ENCODE measurements at regions not wholly inside any gene's neighbourhood (a gene's known extent, or its start where the extent isn't known, plus 50 kb on each side); places are given as distances from the start of the nearest gene placed in this dataset.

DNA sequence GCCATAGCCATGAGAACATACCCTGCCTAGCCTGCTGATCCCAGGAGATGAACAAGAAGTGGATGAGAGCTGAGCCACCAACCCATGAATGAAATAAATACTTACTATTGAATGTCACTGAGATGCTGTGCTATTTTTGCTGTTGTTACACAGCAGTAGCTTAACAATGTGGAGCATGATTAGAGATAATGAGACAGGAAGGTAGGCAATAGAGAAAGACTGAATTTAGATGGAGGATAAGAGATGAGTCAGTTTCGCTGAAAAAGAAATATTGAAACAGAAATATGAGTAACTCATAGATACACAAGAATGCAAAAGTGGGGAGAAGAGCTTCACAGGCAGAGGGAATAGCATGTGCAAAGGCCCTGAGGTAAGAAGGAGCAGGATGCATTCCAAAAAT, 94.9 kb upstream of the TOP1 start:
- Histone ChIP-seq H3K36me3 (ENCODE audit: low read depth, missing control alignments) (no peaks in the 10 kb centered on the region), H3K27ac (no peak overlapping the region), H3K9me3 (no peaks in the 10 kb centered on the region), H3K4me3 (no peak overlapping the region), H3K4me1 (no peaks in the 10 kb centered on the region), H3K27me3 (no peaks in the 10 kb centered on the region)
- 96 to 97% methylated on average over 1 of the region's 1 CpG for WGBS, 2 donors
- no peak for TF ChIP-seq POLR2A (IDR thresholded peaks at IDR 0.05)
- TF ChIP-seq, protein P1, sequence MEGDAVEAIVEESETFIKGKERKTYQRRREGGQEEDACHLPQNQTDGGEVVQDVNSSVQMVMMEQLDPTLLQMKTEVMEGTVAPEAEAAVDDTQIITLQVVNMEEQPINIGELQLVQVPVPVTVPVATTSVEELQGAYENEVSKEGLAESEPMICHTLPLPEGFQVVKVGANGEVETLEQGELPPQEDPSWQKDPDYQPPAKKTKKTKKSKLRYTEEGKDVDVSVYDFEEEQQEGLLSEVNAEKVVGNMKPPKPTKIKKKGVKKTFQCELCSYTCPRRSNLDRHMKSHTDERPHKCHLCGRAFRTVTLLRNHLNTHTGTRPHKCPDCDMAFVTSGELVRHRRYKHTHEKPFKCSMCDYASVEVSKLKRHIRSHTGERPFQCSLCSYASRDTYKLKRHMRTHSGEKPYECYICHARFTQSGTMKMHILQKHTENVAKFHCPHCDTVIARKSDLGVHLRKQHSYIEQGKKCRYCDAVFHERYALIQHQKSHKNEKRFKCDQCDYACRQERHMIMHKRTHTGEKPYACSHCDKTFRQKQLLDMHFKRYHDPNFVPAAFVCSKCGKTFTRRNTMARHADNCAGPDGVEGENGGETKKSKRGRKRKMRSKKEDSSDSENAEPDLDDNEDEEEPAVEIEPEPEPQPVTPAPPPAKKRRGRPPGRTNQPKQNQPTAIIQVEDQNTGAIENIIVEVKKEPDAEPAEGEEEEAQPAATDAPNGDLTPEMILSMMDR (IDR thresholded peaks at IDR 0.05): no peak
- intact Hi-C loops (cut with DNase I; ENCODE audit: low total_unique reads): no loop called here
- no peak for DNase-seq

DNA sequence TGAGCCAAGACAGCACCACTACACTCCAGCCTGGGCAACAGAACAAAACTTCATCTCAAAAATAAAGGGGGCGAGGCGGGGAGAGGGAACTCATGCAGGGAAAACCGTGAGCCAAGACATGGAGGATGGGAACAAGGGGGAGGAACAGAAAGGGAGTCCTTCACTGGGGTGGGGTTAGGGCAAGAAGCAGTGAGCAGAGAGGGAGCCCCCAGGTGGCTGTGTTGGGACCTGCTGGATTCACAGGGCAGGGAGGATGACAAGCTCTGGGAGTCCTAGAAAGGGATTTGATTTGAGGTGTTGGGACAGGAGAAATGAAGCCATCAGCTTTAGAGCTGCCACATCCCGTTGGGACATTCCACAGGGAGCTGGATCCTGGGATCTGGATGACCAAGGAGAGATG, 90.6 kb upstream of the TOP1 start:
- WGBS, 2 donors: 91% methylated on average over 4 of the region's 4 CpGs
- intact Hi-C loops (cut with DNase I; ENCODE audit: low total_unique reads): no loop called here
- Histone ChIP-seq H3K27ac (no peak overlapping the region), H3K4me3 (no peak overlapping the region), H3K27me3 (no peaks in the 10 kb centered on the region), H3K9me3 (no peaks in the 10 kb centered on the region), H3K36me3 (ENCODE audit: low read depth, missing control alignments) (no peaks in the 10 kb centered on the region), H3K4me1 (no peaks in the 10 kb centered on the region)
- no peak for DNase-seq
- TF ChIP-seq, protein P1 (IDR thresholded peaks at IDR 0.05): no peak
- TF ChIP-seq POLR2A (IDR thresholded peaks at IDR 0.05): no peak

- Histone ChIP-seq H3K4me1 (no peaks in the 10 kb centered on the region), H3K4me3 (no peak overlapping the region), H3K27ac (no peak overlapping the region), H3K27me3 (no peaks in the 10 kb centered on the region), H3K9me3 (no peaks in the 10 kb centered on the region), H3K36me3 (ENCODE audit: low read depth, missing control alignments) (no peaks in the 10 kb centered on the region)
- intact Hi-C loops (cut with DNase I; ENCODE audit: low total_unique reads): no loop called here
- no peak for DNase-seq
- 90 to 92% methylated on average over 5 of the region's 5 CpGs for WGBS, 2 donors
- no peak for TF ChIP-seq POLR2A (IDR thresholded peaks at IDR 0.05)
- TF ChIP-seq, protein P1 (IDR thresholded peaks at IDR 0.05): no peak
These were observed 89.0 kb upstream of the TOP1 start for GRCh38 chr20:40939667-40940066.

DNA sequence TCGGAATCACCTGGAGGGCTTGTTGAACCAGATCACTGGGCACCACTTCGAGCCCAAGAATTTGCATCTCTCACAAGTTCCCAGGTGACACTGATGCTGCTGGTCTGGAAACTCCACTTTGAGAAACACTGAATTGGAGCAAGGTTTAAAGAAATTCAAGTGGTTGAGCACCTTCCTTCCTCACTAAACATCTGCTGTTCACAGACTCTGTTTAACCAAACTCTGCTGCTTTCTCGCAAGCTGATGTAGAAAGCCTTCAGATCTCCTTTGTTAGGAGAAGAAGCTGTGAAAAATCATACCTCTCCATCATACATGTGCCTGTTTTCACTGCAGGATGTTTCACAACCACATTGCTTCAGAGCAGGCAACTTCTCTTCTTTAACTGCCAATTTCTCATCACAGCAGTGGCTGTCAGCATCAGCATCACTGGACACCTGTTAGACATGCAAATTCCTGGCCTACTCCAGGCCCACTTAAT, 87.5 kb upstream of the TOP1 start:
- H3K9me3 ChIP-seq: no peaks in the 10 kb centered on the region
- TF ChIP-seq, protein P1 (IDR thresholded peaks at IDR 0.05): no peak
- no peak for TF ChIP-seq POLR2A (IDR thresholded peaks at IDR 0.05)
- H3K27ac ChIP-seq: no peak overlapping the region
- no peak overlapping the region for H3K4me3 ChIP-seq
- 92% methylated on average over 3 of the region's 3 CpGs for WGBS, 2 donors
- no peaks in the 10 kb centered on the region for H3K4me1 ChIP-seq
- no peaks in the 10 kb centered on the region for H3K27me3 ChIP-seq
- intact Hi-C loops (cut with DNase I; ENCODE audit: low total_unique reads): no loop called here
- DNase-seq: no peak
- H3K36me3 ChIP-seq (ENCODE audit: low read depth, missing control alignments): no peaks in the 10 kb centered on the region

DNA sequence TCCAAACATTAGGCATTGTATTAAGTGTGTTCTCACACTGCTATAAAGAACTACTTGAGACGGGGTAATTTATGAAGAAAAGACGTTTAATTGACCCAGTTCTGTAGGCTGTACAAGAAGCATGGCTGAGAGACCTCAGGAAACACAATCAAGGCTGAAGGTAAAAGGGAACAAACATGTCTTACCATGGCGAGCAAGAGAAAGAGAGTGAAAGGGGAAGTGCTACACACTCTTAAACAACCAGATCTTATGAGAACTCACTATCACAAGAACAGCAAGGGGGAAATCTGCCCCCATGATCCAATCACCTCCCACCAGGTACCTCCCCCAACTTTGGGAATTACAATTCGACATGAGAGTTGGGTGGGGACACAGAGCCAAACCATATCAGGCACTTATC, 86.6 kb upstream of the TOP1 start:
- intact Hi-C loops (cut with DNase I; ENCODE audit: low total_unique reads): no loop called here
- H3K27ac ChIP-seq: no peak overlapping the region
- DNase-seq: no peak
- 73 to 76% methylated on average over 4 of the region's 4 CpGs for WGBS, 2 donors
- H3K27me3 ChIP-seq: no peaks in the 10 kb centered on the region
- no peaks in the 10 kb centered on the region for H3K4me1 ChIP-seq
- H3K4me3 ChIP-seq: no peak overlapping the region
- H3K36me3 ChIP-seq (ENCODE audit: low read depth, missing control alignments): no peaks in the 10 kb centered on the region
- no peak for TF ChIP-seq POLR2A (IDR thresholded peaks at IDR 0.05)
- TF ChIP-seq, protein P1 (IDR thresholded peaks at IDR 0.05): no peak
- no peaks in the 10 kb centered on the region for H3K9me3 ChIP-seq

Data from testis (tissue), 2 donors.